ENCODE measurements at regions not wholly inside any gene's neighbourhood (a gene's known extent, or its start where the extent isn't known, plus 50 kb on each side); places are given as distances from the start of the nearest gene placed in this dataset.

DNA sequence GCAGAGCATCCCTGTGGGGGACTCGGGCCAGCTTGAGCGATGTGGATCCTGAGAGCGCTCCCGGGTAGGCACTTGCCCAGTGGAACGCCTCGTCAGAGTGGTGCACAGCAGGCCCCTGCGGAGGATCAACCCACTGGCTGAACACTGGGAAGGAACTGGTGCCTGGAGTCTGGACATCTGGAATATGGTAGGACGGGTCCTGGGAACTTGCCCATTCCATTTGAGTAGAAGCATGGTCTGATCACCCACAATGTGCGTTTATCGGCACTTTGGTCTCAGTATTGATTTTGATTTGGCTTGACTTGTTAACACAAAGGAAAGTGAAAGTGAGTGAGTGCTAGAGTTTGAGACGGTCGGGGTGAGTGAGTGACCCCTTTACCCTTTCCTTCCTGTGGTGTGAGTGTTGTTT is 1336.2 kb upstream of the CHAC2 start:
- ATAC-seq: no peak

DNA sequence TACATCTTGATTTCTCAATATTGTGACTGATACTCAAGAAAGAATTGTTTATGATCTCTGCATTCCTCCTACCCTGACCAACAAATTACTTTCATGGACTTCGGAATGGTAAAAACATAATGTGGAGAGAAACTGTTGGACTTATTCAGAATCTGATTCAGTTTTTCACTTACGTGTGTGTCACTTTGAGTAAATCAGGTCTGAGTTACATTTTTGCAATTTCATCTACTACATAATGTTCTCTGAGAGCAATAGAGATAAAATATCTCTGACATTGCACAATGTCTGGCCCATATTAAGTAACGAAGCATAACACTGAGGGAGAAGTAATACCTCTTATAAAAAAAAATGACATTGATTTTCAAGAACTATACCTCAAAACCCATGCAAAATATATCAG is 1337.9 kb upstream of the CHAC2 start:
- peaks cover 0 to 10% of the 10 kb centered on the region in 2 donors for H3K9me3 ChIP-seq
- intact Hi-C loops (cut with DNase I): no loop called here
- H3K4me1 ChIP-seq: no peaks in the 10 kb centered on the region
- peak in 1 of 4 donors; percentile 43 for DNase-seq
- no peak for ATAC-seq
- H3K27me3 ChIP-seq: no peaks in the 10 kb centered on the region
- H3K36me3 ChIP-seq: no peaks in the 10 kb centered on the region
- no peak overlapping the region for H3K4me3 ChIP-seq
- no peak overlapping the region for H3K27ac ChIP-seq
- TF ChIP-seq, protein P1, sequence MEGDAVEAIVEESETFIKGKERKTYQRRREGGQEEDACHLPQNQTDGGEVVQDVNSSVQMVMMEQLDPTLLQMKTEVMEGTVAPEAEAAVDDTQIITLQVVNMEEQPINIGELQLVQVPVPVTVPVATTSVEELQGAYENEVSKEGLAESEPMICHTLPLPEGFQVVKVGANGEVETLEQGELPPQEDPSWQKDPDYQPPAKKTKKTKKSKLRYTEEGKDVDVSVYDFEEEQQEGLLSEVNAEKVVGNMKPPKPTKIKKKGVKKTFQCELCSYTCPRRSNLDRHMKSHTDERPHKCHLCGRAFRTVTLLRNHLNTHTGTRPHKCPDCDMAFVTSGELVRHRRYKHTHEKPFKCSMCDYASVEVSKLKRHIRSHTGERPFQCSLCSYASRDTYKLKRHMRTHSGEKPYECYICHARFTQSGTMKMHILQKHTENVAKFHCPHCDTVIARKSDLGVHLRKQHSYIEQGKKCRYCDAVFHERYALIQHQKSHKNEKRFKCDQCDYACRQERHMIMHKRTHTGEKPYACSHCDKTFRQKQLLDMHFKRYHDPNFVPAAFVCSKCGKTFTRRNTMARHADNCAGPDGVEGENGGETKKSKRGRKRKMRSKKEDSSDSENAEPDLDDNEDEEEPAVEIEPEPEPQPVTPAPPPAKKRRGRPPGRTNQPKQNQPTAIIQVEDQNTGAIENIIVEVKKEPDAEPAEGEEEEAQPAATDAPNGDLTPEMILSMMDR (IDR thresholded peaks at IDR 0.05): no peak

More for the DNA sequence above, 1336.2 kb upstream of the CHAC2 start:
- Histone ChIP-seq H3K27ac (no peak overlapping the region), H3K36me3 (no peaks in the 10 kb centered on the region), H3K9me3 (peaks cover 0 to 16% of the 10 kb centered on the region in 2 donors), H3K4me1 (no peaks in the 10 kb centered on the region), H3K27me3 (no peaks in the 10 kb centered on the region), H3K4me3 (no peak overlapping the region)
- intact Hi-C loops (cut with DNase I): no loop called here
- TF ChIP-seq, protein P1 (IDR thresholded peaks at IDR 0.05): no peak
- DNase-seq: no peak

- DNase-seq (no peak), ATAC-seq (no peak)
- TF ChIP-seq, protein P1 (IDR thresholded peaks at IDR 0.05): no peak
- intact Hi-C loops (cut with DNase I): no loop called here
- Histone ChIP-seq H3K27ac (no peak overlapping the region), H3K27me3 (no peaks in the 10 kb centered on the region), H3K9me3 (peaks cover 0 to 9% of the 10 kb centered on the region in 2 donors), H3K36me3 (no peaks in the 10 kb centered on the region), H3K4me3 (no peak overlapping the region), H3K4me1 (no peaks in the 10 kb centered on the region)
Observed at GRCh38 chr2:52429171-52429570, 1338.4 kb upstream of the CHAC2 start.

DNA sequence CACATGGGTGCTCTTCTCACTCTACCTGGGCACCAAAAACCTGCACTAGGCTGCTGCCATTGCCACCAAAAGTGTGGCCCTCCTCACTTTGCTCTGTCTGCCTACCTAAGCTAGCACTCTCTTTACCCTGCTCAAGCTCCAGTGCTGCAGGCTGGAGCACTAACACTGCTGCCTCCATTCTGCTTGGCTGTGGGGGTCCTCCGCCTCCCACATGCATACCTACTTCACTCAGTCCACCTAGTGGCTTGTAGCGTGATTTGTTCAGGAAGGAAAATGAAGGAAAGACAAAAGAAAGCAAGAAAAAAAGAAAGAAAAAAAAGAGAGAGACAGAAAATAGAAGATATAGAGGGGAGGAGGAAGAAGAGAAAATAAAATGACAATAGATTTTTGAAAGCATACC is 1339.4 kb upstream of the CHAC2 start:
- no peaks in the 10 kb centered on the region for H3K36me3 ChIP-seq
- intact Hi-C loops (cut with DNase I): no loop called here
- no peaks in the 10 kb centered on the region for H3K4me1 ChIP-seq
- no peak overlapping the region for H3K4me3 ChIP-seq
- TF ChIP-seq, protein P1 (IDR thresholded peaks at IDR 0.05): no peak
- DNase-seq (no peak), ATAC-seq (no peak)
- no peaks in the 10 kb centered on the region for H3K27me3 ChIP-seq
- peaks cover 0 to 3% of the 10 kb centered on the region in 2 donors for H3K9me3 ChIP-seq
- no peak overlapping the region for H3K27ac ChIP-seq

GRCh38 chr2:52423655-52424054 is 1343.9 kb upstream of the CHAC2 start:
- intact Hi-C loops (cut with DNase I): no loop called here
- H3K27ac ChIP-seq: no peak overlapping the region
- DNase-seq (no peak), ATAC-seq (no peak)
- no peaks in the 10 kb centered on the region for H3K4me1 ChIP-seq
- no peaks in the 10 kb centered on the region for H3K27me3 ChIP-seq
- H3K9me3 ChIP-seq: peaks cover 0 to 11% of the 10 kb centered on the region in 2 donors
- TF ChIP-seq, protein P1 (IDR thresholded peaks at IDR 0.05): no peak
- no peaks in the 10 kb centered on the region for H3K36me3 ChIP-seq
- H3K4me3 ChIP-seq: no peak overlapping the region
